SK-N-SH (cell line): ENCODE measurements at regions not wholly inside any gene's neighbourhood (a gene's known extent, or its start where the extent isn't known, plus 50 kb on each side); places are given as distances from the start of the nearest gene placed in this dataset.

Experiments
- CTCF ChIA-PET: fragments of 300-600, 350-600 bp; formaldehyde crosslinking; extraction: SDS; loops from one replicate; lab custom pipeline; 2021; lab: Yijun Ruan, JAX
- POLR2A ChIA-PET: fragments of 350-600 bp; sonication (Branson Sonifier 250); formaldehyde crosslinking; extraction: SDS; loops from one replicate; lab custom pipeline; 2020; ENCODE audit warnings: antibody characterized with exemption, inconsistent platforms; lab: Yijun Ruan, JAX
- DNase-seq: peaks from one replicate; pipeline ENCODE4 v3.0.0; 2012
- H2AFZ ChIP-seq: fragments of 200-600 bp; sonication (generic); 2 replicates; pipeline ENCODE4 v1.8.1; 2016; ENCODE audit warnings: antibody characterized with exemption, mild to moderate bottlenecking, low read depth
- H3F3A ChIP-seq: fragments of 200-600 bp; sonication (generic); replicated peaks from 2 replicates; pipeline ENCODE3; 2016; ENCODE audit warnings: antibody characterized with exemption, mild to moderate bottlenecking; ENCODE audit not compliant: insufficient read depth
- H3K27ac ChIP-seq, 2 experiments: fragments of 200-500 bp in 1 of 2; fragments of 200-600 bp in 1 of 2; sonication (Bioruptor generic) in 1 of 2; sonication (generic), shearing (Covaris generic) in 1 of 2; 2 replicates each; pipeline versions ENCODE4 v1.5.1 to v1.6.1; 2014 to 2016; ENCODE audit warnings: low read depth in 2 of 2, inconsistent platforms in 1 of 2, low read length in 1 of 2, mild to moderate bottlenecking in 1 of 2, mixed read lengths in 1 of 2
- H3K27me3 ChIP-seq: fragments of 200-600 bp; sonication (generic), shearing (Covaris generic); 2 replicates; pipeline ENCODE4 v1.6.1; 2016; ENCODE audit warnings: mixed run types; ENCODE audit not compliant: insufficient read depth
- H3K36me3 ChIP-seq, 2 experiments: fragments of 200-500 bp in 1 of 2; fragments of 200-600 bp in 1 of 2; sonication (Bioruptor generic) in 1 of 2; sonication (generic) in 1 of 2; replicated peaks in 1 of 2; 2 replicates each; pipeline versions ENCODE3 to v1.5.1; 2014 to 2016; ENCODE audit warnings: low read length in 1 of 2, mild to moderate bottlenecking in 1 of 2; ENCODE audit not compliant: insufficient read depth in 2 of 2, control insufficient read depth in 1 of 2
- H3K4me1 ChIP-seq, 2 experiments: fragments of 200-500 bp in 1 of 2; fragments of 200-600 bp in 1 of 2; sonication (Bioruptor generic) in 1 of 2; sonication (generic), shearing (Covaris generic) in 1 of 2; 2 replicates each; pipeline versions ENCODE4 v1.5.1 to v1.6.1; 2014 to 2016; ENCODE audit warnings: low read depth in 1 of 2, low read length in 1 of 2, mixed run types in 1 of 2; ENCODE audit not compliant: insufficient read depth in 2 of 2, control insufficient read depth in 1 of 2
- H3K4me2 ChIP-seq: fragments of 200-600 bp; sonication (generic), shearing (Covaris generic); 2 replicates; pipeline ENCODE4 v1.6.1; 2017; ENCODE audit warnings: mixed run types
- H3K4me3 ChIP-seq, 2 experiments: fragments of 200-500 bp in 1 of 2; fragments of 200-600 bp in 1 of 2; sonication (Bioruptor generic) in 1 of 2; sonication (generic), shearing (Covaris generic) in 1 of 2; 2 replicates each; pipeline versions ENCODE4 v1.5.1 to v1.8.1; 2014 to 2016; ENCODE audit warnings: low read depth in 2 of 2, inconsistent platforms in 1 of 2, low read length in 1 of 2, mild to moderate bottlenecking in 1 of 2, mixed read lengths in 1 of 2, moderate library complexity in 1 of 2
- H3K79me2 ChIP-seq: fragments of 200-600 bp; sonication (generic); 2 replicates; pipeline ENCODE4 v1.8.1; 2017; ENCODE audit warnings: mild to moderate bottlenecking; ENCODE audit not compliant: insufficient read depth
- H3K9ac ChIP-seq: fragments of 200-600 bp; sonication (generic); 2 replicates; pipeline ENCODE4 v1.6.1; 2017; ENCODE audit warnings: mixed run types
- H3K9me2 ChIP-seq: fragments of 200-600 bp; sonication (generic); 2 replicates; pipeline ENCODE4 v1.6.1; 2017; ENCODE audit warnings: mixed run types
- H3K9me3 ChIP-seq: fragments of 200-600 bp; sonication (generic); 2 replicates; pipeline ENCODE4 v1.6.1; 2017; ENCODE audit warnings: mixed run types, mild to moderate bottlenecking, moderate library complexity
- H4K20me1 ChIP-seq: fragments of 200-600 bp; sonication (generic); 2 replicates; pipeline ENCODE4 v1.6.1; 2017; ENCODE audit warnings: mild to moderate bottlenecking, mixed run types; ENCODE audit not compliant: insufficient read depth
- EZH2phosphoT487 ChIP-seq: fragments of 200-600 bp; sonication (generic); IDR thresholded peaks from 2 replicates; pipeline ENCODE4 v1.6.1; 2017; ENCODE audit warnings: low read depth, mixed run types, mild to moderate bottlenecking, antibody characterized with exemption, moderate library complexity, borderline replicate concordance
- FOSL2 ChIP-seq: IDR thresholded peaks from 2 replicates; pipeline ENCODE4 v1.4.0; 2012; ENCODE audit warnings: low read depth, mild to moderate bottlenecking, moderate library complexity, borderline replicate concordance
- FOXJ3 ChIP-seq: sonication (generic); formaldehyde crosslinking; IDR thresholded peaks from 2 replicates; pipeline ENCODE4 v1.5.1; 2020; ENCODE audit warnings: mild to moderate bottlenecking, missing genetic modification reagents
- GATA2 ChIP-seq: sonication (generic); formaldehyde crosslinking; IDR thresholded peaks from 2 replicates; pipeline ENCODE4 v1.5.0; 2020; ENCODE audit warnings: mild to moderate bottlenecking, missing genetic modification reagents
- IRF3 ChIP-seq: fragments of 150-350 bp; IDR thresholded peaks from 2 replicates; pipeline ENCODE4 v1.6.1; 2016; ENCODE audit warnings: mild to moderate bottlenecking, low read depth, low read length
- JUND ChIP-seq: IDR thresholded peaks from 2 replicates; pipeline ENCODE4 v1.4.0; 2012
- NFIC ChIP-seq: IDR thresholded peaks from 2 replicates; pipeline ENCODE4 v1.4.0; 2012; ENCODE audit warnings: borderline replicate concordance
- NRF1 ChIP-seq: IDR thresholded peaks from 2 replicates; pipeline ENCODE4 v1.6.1; 2012; ENCODE audit warnings: low read depth, mild to moderate bottlenecking, low read length
- RAD21 ChIP-seq: IDR thresholded peaks from 2 replicates; pipeline ENCODE4 v1.6.1; 2012; ENCODE audit warnings: mild to moderate bottlenecking, low read length
- RFX5 ChIP-seq: IDR thresholded peaks from 2 replicates; pipeline ENCODE4 v1.6.1; 2012; ENCODE audit warnings: mild to moderate bottlenecking, improper control_type of control experiment, low read length
- TCF12 ChIP-seq: IDR thresholded peaks from 2 replicates; pipeline ENCODE4 v1.4.0; 2012
- YY1 ChIP-seq: IDR thresholded peaks from 2 replicates; pipeline ENCODE4 v1.4.0; 2012; ENCODE audit warnings: low read depth, mild to moderate bottlenecking
- WGBS: methylation state at CpG from one replicate; pipeline ENCODE4 v1.1.6; 2017; ENCODE audit warnings: low lambda C conversion rate; 5-methylcytosine and 5-hydroxymethylcytosine counted together
- TF ChIP-seq, protein P1 (sequence below): IDR thresholded peaks from 2 replicates; pipeline ENCODE4 v1.4.0; 2012; ENCODE audit warnings: low read depth, borderline replicate concordance

GRCh38 chr2:156907806-156908205 lies 349.7 kb upstream of the GALNT5 start:
- CTCF ChIA-PET, result interaction anchor here (1.0 kb wide), 1 partner anchor 15 kb away, joined by 4 read pairs; no protein-coding TSS in a partner anchor
- no peak for TF ChIP-seq GATA2 (CRISPR knock-in tag)
- TF ChIP-seq NFIC, result peak; percentile 14; the same call in 1 of the 2 replicates
- TF ChIP-seq FOSL2, result no peak
- peak; percentile 10; the same call in 1 of the 2 replicates for TF ChIP-seq TCF12
- TF ChIP-seq, all 33 proteins: peak for 2
- POLR2A ChIA-PET, result no interaction called here
- no peaks in the 10 kb centered on the region for H3K27me3 ChIP-seq
- H3K9ac ChIP-seq, result no peak overlapping the region
- 13% methylated on average over 3 of the region's 3 CpGs for WGBS
- H3K4me3 ChIP-seq, result no peak overlapping the region
- H3K4me2 ChIP-seq, result no peak overlapping the region
- H3F3A ChIP-seq, result peaks cover 17% of the 10 kb centered on the region
- H3K79me2 ChIP-seq, result no peaks in the 10 kb centered on the region
- H3K27ac ChIP-seq, result peak overlapping the region in 1 of 2 experiments; percentile 15; a peak in 1 of 4 replicates
- no peaks in the 10 kb centered on the region for H3K9me2 ChIP-seq
- no peak for DNase-seq
- no peaks in the 10 kb centered on the region for H4K20me1 ChIP-seq
- H3K36me3 ChIP-seq, result no peaks in the 10 kb centered on the region
- H3K4me1 ChIP-seq, result peaks cover 0 to 5% of the 10 kb centered on the region in 2 experiments; a peak in 1 of 4 replicates
- H2AFZ ChIP-seq, result no peak overlapping the region
- no peaks in the 10 kb centered on the region for H3K9me3 ChIP-seq

- Histone ChIP-seq H3K79me2 (no peaks in the 10 kb centered on the region), H3K36me3 (no peaks in the 10 kb centered on the region), H3K27me3 (no peaks in the 10 kb centered on the region), H2AFZ (no peak overlapping the region), H3K4me3 (no peak overlapping the region), H3K9me3 (no peaks in the 10 kb centered on the region), H4K20me1 (no peaks in the 10 kb centered on the region), H3K4me2 (no peak overlapping the region; the same call in 1 of the 2 replicates), H3K4me1 (peaks cover 0 to 5% of the 10 kb centered on the region in 2 experiments; a peak in 1 of 4 replicates), H3K9me2 (no peaks in the 10 kb centered on the region), H3F3A (peaks cover 17% of the 10 kb centered on the region), H3K9ac (no peak overlapping the region), H3K27ac (peak overlapping the region in 1 of 2 experiments; percentile 54; a peak in 1 of 4 replicates)
- POLR2A ChIA-PET, result no interaction called here
- CTCF ChIA-PET, result interaction anchor here (1.0 kb wide), 1 partner anchor 16 kb away, joined by 4 read pairs; no protein-coding TSS in a partner anchor
- 0% methylated on average over 1 of the region's 1 CpG for WGBS
- no peak for DNase-seq
- no peak for TF ChIP-seq FOXJ3 (CRISPR knock-in tag)
- TF ChIP-seq FOSL2, result peak; percentile 69; the same call in 1 of the 2 replicates
- TF ChIP-seq IRF3, result no peak
- TF ChIP-seq RAD21, result no peak
- TF ChIP-seq RFX5, result no peak
- TF ChIP-seq, protein P1, sequence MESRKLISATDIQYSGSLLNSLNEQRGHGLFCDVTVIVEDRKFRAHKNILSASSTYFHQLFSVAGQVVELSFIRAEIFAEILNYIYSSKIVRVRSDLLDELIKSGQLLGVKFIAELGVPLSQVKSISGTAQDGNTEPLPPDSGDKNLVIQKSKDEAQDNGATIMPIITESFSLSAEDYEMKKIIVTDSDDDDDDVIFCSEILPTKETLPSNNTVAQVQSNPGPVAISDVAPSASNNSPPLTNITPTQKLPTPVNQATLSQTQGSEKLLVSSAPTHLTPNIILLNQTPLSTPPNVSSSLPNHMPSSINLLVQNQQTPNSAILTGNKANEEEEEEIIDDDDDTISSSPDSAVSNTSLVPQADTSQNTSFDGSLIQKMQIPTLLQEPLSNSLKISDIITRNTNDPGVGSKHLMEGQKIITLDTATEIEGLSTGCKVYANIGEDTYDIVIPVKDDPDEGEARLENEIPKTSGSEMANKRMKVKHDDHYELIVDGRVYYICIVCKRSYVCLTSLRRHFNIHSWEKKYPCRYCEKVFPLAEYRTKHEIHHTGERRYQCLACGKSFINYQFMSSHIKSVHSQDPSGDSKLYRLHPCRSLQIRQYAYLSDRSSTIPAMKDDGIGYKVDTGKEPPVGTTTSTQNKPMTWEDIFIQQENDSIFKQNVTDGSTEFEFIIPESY, result no peak
- no peak for TF ChIP-seq NRF1
- peak; percentile 42 for TF ChIP-seq JUND
- TF ChIP-seq TCF12, result peak; percentile 29; the same call in 1 of the 2 replicates
- TF ChIP-seq NFIC, result no peak
- no peak for TF ChIP-seq EZH2phosphoT487
- no peak for TF ChIP-seq YY1
Observed at GRCh38 chr2:156908825-156909224, 348.7 kb upstream of the GALNT5 start.
